ENCODE measurements at regions not wholly inside any gene's neighbourhood (a gene's known extent, or its start where the extent isn't known, plus 50 kb on each side); places are given as distances from the start of the nearest gene placed in this dataset.

- Histone ChIP-seq H4K8ac (ENCODE audit: low read length) (no peak overlapping the region), H3K9me3 (ENCODE audit: control insufficient read depth, low read length) (peaks cover 15% of the 10 kb centered on the region), H3K27ac (ENCODE audit: low read length, poor library complexity, severe bottlenecking) (no peak overlapping the region), H2AFZ (ENCODE audit: low read depth, low read length) (no peak overlapping the region), H3K9ac (ENCODE audit: low read length) (no peak overlapping the region), H3K4me1 (ENCODE audit: control insufficient read depth, insufficient read depth, low read depth, low read length) (no peaks in the 10 kb centered on the region), H2BK120ac (ENCODE audit: low read depth, low read length) (no peak overlapping the region), H3K4me2 (ENCODE audit: low read length, poor library complexity, severe bottlenecking) (no peak overlapping the region), H3K23ac (ENCODE audit: low read length in 2 of 2) (no peak overlapping the region), H4K91ac (ENCODE audit: low read length) (no peak overlapping the region), H3K14ac (ENCODE audit: low read length in 2 of 2) (no peak overlapping the region), H3K79me1 (replicated peaks; ENCODE audit: low read length, poor library complexity, severe bottlenecking) (no peaks in the 10 kb centered on the region), H3K4me3 (ENCODE audit: insufficient read depth in 1 of 2, low read depth in 1 of 2, low read length in 2 of 2) (no peak overlapping the region), H2AK5ac (ENCODE audit: low read length, severe bottlenecking) (no peak overlapping the region), H2BK15ac (ENCODE audit: low read depth, poor library complexity, severe bottlenecking) (no peak overlapping the region), H3K27me3 (ENCODE audit: control insufficient read depth in 1 of 2, insufficient read depth in 1 of 2, low read length in 2 of 2) (no peaks in the 10 kb centered on the region), H3K36me3 (ENCODE audit: control insufficient read depth in 1 of 2, insufficient read depth in 2 of 2, low read depth in 1 of 2, low read length in 2 of 2) (no peaks in the 10 kb centered on the region), H3K4ac (ENCODE audit: low read depth in 1 of 2, low read length in 2 of 2) (no peak overlapping the region), H2BK5ac (ENCODE audit: low read depth, low read length, poor library complexity, severe bottlenecking) (no peak overlapping the region), H3K18ac (ENCODE audit: low read depth in 1 of 2, low read length in 2 of 2) (no peak overlapping the region), H2BK12ac (ENCODE audit: low read length in 2 of 2) (no peak overlapping the region)
- DNase-seq = peak; percentile 2
- WGBS = 100% methylated on average over 1 of the region's 2 CpGs
Measured at GRCh38 chr18:43720041-43720440, 442.8 kb upstream of the SYT4 start.

GRCh38 chr18:43735570-43735969 is 458.3 kb upstream of the SYT4 start:
- H3K79me1 ChIP-seq (replicated peaks; ENCODE audit: low read length, poor library complexity, severe bottlenecking) = no peaks in the 10 kb centered on the region
- H3K4me2 ChIP-seq (ENCODE audit: low read length, poor library complexity, severe bottlenecking) = no peak overlapping the region
- H2BK15ac ChIP-seq (ENCODE audit: low read depth, poor library complexity, severe bottlenecking) = no peak overlapping the region

GRCh38 chr18:43744960-43745745 is 467.9 kb upstream of the SYT4 start:
- Histone ChIP-seq H3K14ac (ENCODE audit: low read length in 2 of 2) (no peak overlapping the region), H3K9ac (ENCODE audit: low read length) (no peak overlapping the region), H4K8ac (ENCODE audit: low read length) (no peak overlapping the region), H2BK5ac (ENCODE audit: low read depth, low read length, poor library complexity, severe bottlenecking) (no peak overlapping the region), H2BK15ac (ENCODE audit: low read depth, poor library complexity, severe bottlenecking) (no peak overlapping the region), H2BK12ac (ENCODE audit: low read length in 2 of 2) (no peak overlapping the region), H3K9me3 (ENCODE audit: control insufficient read depth, low read length) (peaks cover 19% of the 10 kb centered on the region), H3K27me3 (ENCODE audit: control insufficient read depth in 1 of 2, insufficient read depth in 1 of 2, low read length in 2 of 2) (no peaks in the 10 kb centered on the region), H2AFZ (ENCODE audit: low read depth, low read length) (no peak overlapping the region), H4K91ac (ENCODE audit: low read length) (no peak overlapping the region), H3K23ac (ENCODE audit: low read length in 2 of 2) (no peak overlapping the region), H3K79me1 (replicated peaks; ENCODE audit: low read length, poor library complexity, severe bottlenecking) (no peaks in the 10 kb centered on the region), H3K4me2 (ENCODE audit: low read length, poor library complexity, severe bottlenecking) (no peak overlapping the region), H3K27ac (ENCODE audit: low read length, poor library complexity, severe bottlenecking) (peak overlapping the region; percentile 47), H3K18ac (ENCODE audit: low read depth in 1 of 2, low read length in 2 of 2) (no peak overlapping the region), H3K4me3 (ENCODE audit: insufficient read depth in 1 of 2, low read depth in 1 of 2, low read length in 2 of 2) (no peak overlapping the region), H3K36me3 (ENCODE audit: control insufficient read depth in 1 of 2, insufficient read depth in 2 of 2, low read depth in 1 of 2, low read length in 2 of 2) (no peaks in the 10 kb centered on the region), H2BK120ac (ENCODE audit: low read depth, low read length) (no peak overlapping the region), H2AK5ac (ENCODE audit: low read length, severe bottlenecking) (no peak overlapping the region), H3K4ac (ENCODE audit: low read depth in 1 of 2, low read length in 2 of 2) (no peak overlapping the region), H3K4me1 (ENCODE audit: control insufficient read depth, insufficient read depth, low read depth, low read length) (no peaks in the 10 kb centered on the region)
- no peak for DNase-seq
- WGBS = 90% methylated on average over 2 of the region's 2 CpGs

More at GRCh38 chr18:43735570-43735969, 458.3 kb upstream of the SYT4 start:
- H3K4me1 ChIP-seq (ENCODE audit: control insufficient read depth, insufficient read depth, low read depth, low read length) = no peaks in the 10 kb centered on the region
- H2AFZ ChIP-seq (ENCODE audit: low read depth, low read length) = no peak overlapping the region
- H3K14ac ChIP-seq (ENCODE audit: low read length in 2 of 2) = no peak overlapping the region
- H3K27me3 ChIP-seq (ENCODE audit: control insufficient read depth in 1 of 2, insufficient read depth in 1 of 2, low read length in 2 of 2) = no peaks in the 10 kb centered on the region
- no peak overlapping the region for H2BK5ac ChIP-seq (ENCODE audit: low read depth, low read length, poor library complexity, severe bottlenecking)
- no peak overlapping the region for H3K9ac ChIP-seq (ENCODE audit: low read length)
- H4K91ac ChIP-seq (ENCODE audit: low read length) = no peak overlapping the region
- no peak overlapping the region for H4K8ac ChIP-seq (ENCODE audit: low read length)
- H3K27ac ChIP-seq (ENCODE audit: low read length, poor library complexity, severe bottlenecking) = no peak overlapping the region
- H2BK120ac ChIP-seq (ENCODE audit: low read depth, low read length) = no peak overlapping the region
- no peak overlapping the region for H3K4ac ChIP-seq (ENCODE audit: low read depth in 1 of 2, low read length in 2 of 2)
- no peak overlapping the region for H3K4me3 ChIP-seq (ENCODE audit: insufficient read depth in 1 of 2, low read depth in 1 of 2, low read length in 2 of 2)
- H3K18ac ChIP-seq (ENCODE audit: low read depth in 1 of 2, low read length in 2 of 2) = no peak overlapping the region
- no peak overlapping the region for H2AK5ac ChIP-seq (ENCODE audit: low read length, severe bottlenecking)
- H3K9me3 ChIP-seq (ENCODE audit: control insufficient read depth, low read length) = peaks cover 14% of the 10 kb centered on the region
- H2BK12ac ChIP-seq (ENCODE audit: low read length in 2 of 2) = no peak overlapping the region
- no CpG with 5 or more reads among the region's 2 CpGs for WGBS
- H3K36me3 ChIP-seq (ENCODE audit: control insufficient read depth in 1 of 2, insufficient read depth in 2 of 2, low read depth in 1 of 2, low read length in 2 of 2) = peaks cover 0 to 8% of the 10 kb centered on the region in 2 experiments
- H3K23ac ChIP-seq (ENCODE audit: low read length in 2 of 2) = no peak overlapping the region
- no peak for DNase-seq

- no peaks in the 10 kb centered on the region for H3K36me3 ChIP-seq (ENCODE audit: control insufficient read depth in 1 of 2, insufficient read depth in 2 of 2, low read depth in 1 of 2, low read length in 2 of 2)
- no peak overlapping the region for H2BK120ac ChIP-seq (ENCODE audit: low read depth, low read length)
- DNase-seq = no peak
- H2BK12ac ChIP-seq (ENCODE audit: low read length in 2 of 2) = no peak overlapping the region
- H2AFZ ChIP-seq (ENCODE audit: low read depth, low read length) = no peak overlapping the region
- no peak overlapping the region for H2BK15ac ChIP-seq (ENCODE audit: low read depth, poor library complexity, severe bottlenecking)
- H3K23ac ChIP-seq (ENCODE audit: low read length in 2 of 2) = no peak overlapping the region
- H3K27me3 ChIP-seq (ENCODE audit: control insufficient read depth in 1 of 2, insufficient read depth in 1 of 2, low read length in 2 of 2) = no peaks in the 10 kb centered on the region
- H3K4me3 ChIP-seq (ENCODE audit: insufficient read depth in 1 of 2, low read depth in 1 of 2, low read length in 2 of 2) = no peak overlapping the region
- H3K4ac ChIP-seq (ENCODE audit: low read depth in 1 of 2, low read length in 2 of 2) = no peak overlapping the region
- peaks cover 21% of the 10 kb centered on the region for H3K9me3 ChIP-seq (ENCODE audit: control insufficient read depth, low read length)
- H4K91ac ChIP-seq (ENCODE audit: low read length) = no peak overlapping the region
- H4K8ac ChIP-seq (ENCODE audit: low read length) = no peak overlapping the region
- H3K9ac ChIP-seq (ENCODE audit: low read length) = no peak overlapping the region
- no peak overlapping the region for H3K18ac ChIP-seq (ENCODE audit: low read depth in 1 of 2, low read length in 2 of 2)
- no peak overlapping the region for H2AK5ac ChIP-seq (ENCODE audit: low read length, severe bottlenecking)
- H3K14ac ChIP-seq (ENCODE audit: low read length in 2 of 2) = no peak overlapping the region
- no peak overlapping the region for H2BK5ac ChIP-seq (ENCODE audit: low read depth, low read length, poor library complexity, severe bottlenecking)
- H3K79me1 ChIP-seq (replicated peaks; ENCODE audit: low read length, poor library complexity, severe bottlenecking) = no peaks in the 10 kb centered on the region
- H3K27ac ChIP-seq (ENCODE audit: low read length, poor library complexity, severe bottlenecking) = no peak overlapping the region
- no peak overlapping the region for H3K4me2 ChIP-seq (ENCODE audit: low read length, poor library complexity, severe bottlenecking)
- H3K4me1 ChIP-seq (ENCODE audit: control insufficient read depth, insufficient read depth, low read depth, low read length) = no peaks in the 10 kb centered on the region
Measured at GRCh38 chr18:43751203-43751602, 473.9 kb upstream of the SYT4 start.
